CD4-positive, alpha-beta memory T cell (primary cell): ENCODE measurements at regions not wholly inside any gene's neighbourhood (a gene's known extent, or its start where the extent isn't known, plus 50 kb on each side); places are given as distances from the start of the nearest gene placed in this dataset.
"Not testable (repeated sequence)": the region's sequence is repeated elsewhere in the genome, so short reads cannot be mapped to it uniquely, and the experiment has no call there.

ENCODE experiments used
- CTCF ChIA-PET: fragments of 350-600 bp; sonication (Branson Sonifier 250); formaldehyde crosslinking; loops from one replicate; lab custom pipeline; 2021; ENCODE audit warnings: inconsistent platforms; ENCODE audit not compliant: partially characterized antibody; lab: Charles Lee
- POLR2A ChIA-PET: fragments of 350-600 bp; sonication (Branson Sonifier 250); formaldehyde crosslinking; loops from one replicate; lab custom pipeline; 2021; ENCODE audit not compliant: partially characterized antibody; lab: Charles Lee
- DNase-seq, 5 donors: peaks; one replicate each; pipeline versions ENCODE4 v3.0.0 to v3.0.0-alpha.2; 2020 to 2022; ENCODE audit warnings: mixed read lengths in 1 of 5
- H3K27ac ChIP-seq: one replicate; pipeline ENCODE4 v1.7.0; 2013; ENCODE audit warnings: low read depth, low read length
- H3K27me3 ChIP-seq: 2 replicates; pipeline ENCODE4 v1.7.0; 2013; ENCODE audit warnings: mild to moderate bottlenecking, low read length, moderate library complexity; ENCODE audit not compliant: insufficient read depth
- H3K36me3 ChIP-seq: 2 replicates; pipeline ENCODE4 v1.7.0; 2013; ENCODE audit warnings: mild to moderate bottlenecking, low read length, moderate library complexity; ENCODE audit not compliant: insufficient read depth
- H3K4me1 ChIP-seq: 2 replicates; pipeline ENCODE4 v1.7.0; 2013; ENCODE audit warnings: mild to moderate bottlenecking, low read length, moderate library complexity; ENCODE audit not compliant: insufficient read depth
- H3K4me3 ChIP-seq, 2 donors: one replicate each; pipeline ENCODE4 v1.7.0; 2013; ENCODE audit warnings: low read length in 2 of 2, mild to moderate bottlenecking in 1 of 2
- H3K9me3 ChIP-seq, 2 donors: one replicate each; pipeline ENCODE4 v1.7.0; 2013; ENCODE audit warnings: low read length in 2 of 2, control low read depth in 1 of 2; ENCODE audit not compliant: control insufficient read depth in 1 of 2
- H3K27ac Mint-ChIP-seq, 7 donors: one replicate each; pipeline ENCODE4 v1.8.0; 2020 to 2021; ENCODE audit warnings: mixed read lengths in 7 of 7, mild to moderate bottlenecking in 6 of 7, inconsistent platforms in 3 of 7, moderate library complexity in 3 of 7
- H3K27me3 Mint-ChIP-seq, 2 donors: one replicate each; pipeline ENCODE4 v1.8.0; 2020 to 2021; ENCODE audit warnings: mixed read lengths in 2 of 2
- H3K36me3 Mint-ChIP-seq, 2 donors: one replicate each; pipeline ENCODE4 v1.8.0; 2020 to 2021; ENCODE audit warnings: mixed read lengths in 2 of 2, inconsistent platforms in 1 of 2, mild to moderate bottlenecking in 1 of 2
- H3K4me1 Mint-ChIP-seq, 4 donors: one replicate each; pipeline ENCODE4 v1.8.0; 2020 to 2021; ENCODE audit warnings: mixed read lengths in 4 of 4, mild to moderate bottlenecking in 1 of 4
- H3K4me3 Mint-ChIP-seq, 8 donors: one replicate each; pipeline ENCODE4 v1.8.0; 2020 to 2021; ENCODE audit warnings: mixed read lengths in 8 of 8, mild to moderate bottlenecking in 7 of 8, moderate library complexity in 6 of 8, inconsistent platforms in 3 of 8
- H3K9me3 Mint-ChIP-seq, 8 donors: one replicate each; pipeline ENCODE4 v1.8.0; 2020 to 2021; ENCODE audit warnings: mixed read lengths in 8 of 8, mild to moderate bottlenecking in 5 of 8, inconsistent platforms in 3 of 8, moderate library complexity in 1 of 8
- intact Hi-C: fragments of 100-400 bp; cut with micrococcal nuclease; formaldehyde crosslinking; loops from one replicate; pipeline ENCODE4 v1.15.1; 2023

DNA sequence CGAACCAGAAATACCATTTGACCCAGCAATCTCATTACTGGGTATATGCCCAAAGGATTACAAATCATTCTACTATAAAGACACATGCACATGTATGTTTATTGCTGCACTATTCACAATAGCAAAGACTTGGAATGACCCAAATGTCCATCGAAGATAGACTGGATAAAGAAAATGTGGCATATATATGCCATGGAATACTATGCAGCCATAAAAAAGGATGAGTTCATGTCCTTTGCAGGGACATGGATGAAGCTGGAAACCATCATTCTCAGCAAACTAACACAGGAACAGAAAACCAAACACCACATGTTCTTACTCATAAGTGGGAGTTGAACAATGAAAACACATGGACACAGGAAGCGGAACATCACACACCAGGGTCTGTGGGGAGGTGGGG is 124.5 kb downstream of the CHIC2 start:
- H3K9me3 Mint-ChIP-seq, result peaks cover 0 to 20% (median 11%) of the 10 kb centered on the region in 8 donors
- H3K9me3 ChIP-seq, H3K27ac ChIP-seq, H3K4me3 Mint-ChIP-seq, POLR2A ChIA-PET, H3K27me3 ChIP-seq, H3K4me1 Mint-ChIP-seq, DNase-seq, H3K4me3 ChIP-seq, H3K4me1 ChIP-seq, CTCF ChIA-PET, H3K27ac Mint-ChIP-seq, intact Hi-C loops, H3K36me3 ChIP-seq, H3K27me3 Mint-ChIP-seq: not testable (repeated sequence)
- H3K36me3 Mint-ChIP-seq, result peaks cover 5 to 14% of the 10 kb centered on the region in 2 donors

DNA sequence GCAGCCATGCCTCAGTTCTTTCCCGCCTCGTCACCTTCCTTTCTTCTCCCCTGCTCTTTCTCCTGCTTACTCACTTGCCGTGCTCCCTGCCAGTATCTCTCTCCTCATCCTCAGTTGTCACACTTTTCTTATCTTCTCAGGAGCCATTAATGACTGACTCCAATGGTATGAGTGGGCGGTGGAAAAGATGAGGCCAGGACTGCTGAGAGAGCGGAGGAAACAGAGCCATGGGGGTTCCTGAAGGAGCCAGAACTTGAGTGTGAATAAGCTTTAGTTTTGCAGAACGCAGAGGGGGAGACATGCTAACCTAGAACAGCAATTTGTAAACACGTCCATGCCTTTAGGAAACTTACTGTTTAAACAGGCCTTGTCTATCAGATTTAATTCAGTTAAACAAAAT is 126.5 kb downstream of the CHIC2 start:
- Histone ChIP-seq H3K4me1 (no peaks in the 10 kb centered on the region), H3K27me3 (no peaks in the 10 kb centered on the region), H3K36me3 (no peaks in the 10 kb centered on the region), H3K27ac (no peak overlapping the region), H3K4me3 (no peak overlapping the region), H3K9me3 (no peaks in the 10 kb centered on the region)
- POLR2A ChIA-PET, result no interaction called here
- intact Hi-C loops, result no loop called here
- CTCF ChIA-PET, result no interaction called here
- Mint-ChIP-seq H3K4me3 (no peak overlapping the region), H3K36me3 (peaks cover 5 to 14% of the 10 kb centered on the region in 2 donors), H3K27me3 (peaks cover 2 to 5% of the 10 kb centered on the region in 2 donors), H3K9me3 (peaks cover 0 to 20% (median 11%) of the 10 kb centered on the region in 8 donors), H3K4me1 (no peaks in the 10 kb centered on the region), H3K27ac (no peak overlapping the region)
- DNase-seq, result no peak

GRCh38 chr4:53937327-53937726 is 127.1 kb downstream of the CHIC2 start:
- H3K4me3 ChIP-seq, result no peak overlapping the region
- no peaks in the 10 kb centered on the region for H3K36me3 ChIP-seq
- ChIA-PET POLR2A (no interaction called here), CTCF (interaction anchor here (1.7 kb wide), 1 partner anchor 297 kb away, joined by 7 read pairs; no protein-coding TSS in a partner anchor)
- H3K9me3 ChIP-seq, result no peaks in the 10 kb centered on the region
- no peaks in the 10 kb centered on the region for H3K4me1 ChIP-seq
- Mint-ChIP-seq H3K4me3 (no peak overlapping the region), H3K9me3 (peaks cover 0 to 20% (median 11%) of the 10 kb centered on the region in 8 donors), H3K27ac (no peak overlapping the region), H3K4me1 (no peaks in the 10 kb centered on the region), H3K27me3 (peaks cover 2 to 5% of the 10 kb centered on the region in 2 donors), H3K36me3 (peaks cover 5 to 14% of the 10 kb centered on the region in 2 donors)
- DNase-seq, result no peak
- no peaks in the 10 kb centered on the region for H3K27me3 ChIP-seq
- no peak overlapping the region for H3K27ac ChIP-seq
- intact Hi-C loops, result no loop called here

GRCh38 chr4:53935780-53936179 is 128.6 kb downstream of the CHIC2 start:
- H3K36me3 Mint-ChIP-seq, result peaks cover 5 to 14% of the 10 kb centered on the region in 2 donors
- H3K27me3 Mint-ChIP-seq, result peaks cover 5% of the 10 kb centered on the region in 2 donors
- H3K27me3 ChIP-seq, result no peaks in the 10 kb centered on the region
- no peak overlapping the region for H3K4me3 ChIP-seq
- CTCF ChIA-PET, result interaction anchor here (1.7 kb wide), 1 partner anchor 298 kb away, joined by 7 read pairs; no protein-coding TSS in a partner anchor
- H3K9me3 Mint-ChIP-seq, result peaks cover 0 to 20% (median 11%) of the 10 kb centered on the region in 8 donors
- H3K4me3 Mint-ChIP-seq, result no peak overlapping the region
- H3K4me1 Mint-ChIP-seq, result no peaks in the 10 kb centered on the region
- no peaks in the 10 kb centered on the region for H3K4me1 ChIP-seq
- H3K27ac ChIP-seq, result no peak overlapping the region
- no peak overlapping the region for H3K27ac Mint-ChIP-seq
- intact Hi-C loops, result no loop called here
- H3K36me3 ChIP-seq, result no peaks in the 10 kb centered on the region
- no peaks in the 10 kb centered on the region for H3K9me3 ChIP-seq
- POLR2A ChIA-PET, result no interaction called here
- DNase-seq, result no peak

GRCh38 chr4:53932796-53933610 is 131.4 kb downstream of the CHIC2 start:
- Histone ChIP-seq H3K36me3 (no peaks in the 10 kb centered on the region), H3K9me3 (no peaks in the 10 kb centered on the region), H3K4me3 (no peak overlapping the region), H3K27me3 (no peaks in the 10 kb centered on the region), H3K4me1 (no peaks in the 10 kb centered on the region), H3K27ac (no peak overlapping the region)
- CTCF ChIA-PET, result interaction anchor here (0.9 to 10.8 kb wide), 5 partner anchors 9 to 300 kb away, joined by 3 to 258 read pairs (median 36); no protein-coding TSS in a partner anchor
- intact Hi-C loops, result no loop called here
- Mint-ChIP-seq H3K27ac (no peak overlapping the region), H3K36me3 (peaks cover 3 to 4% of the 10 kb centered on the region in 2 donors), H3K4me1 (no peaks in the 10 kb centered on the region), H3K27me3 (peaks cover 0 to 5% of the 10 kb centered on the region in 2 donors), H3K9me3 (peaks cover 0 to 7% (median 0%) of the 10 kb centered on the region in 8 donors), H3K4me3 (no peak overlapping the region)
- POLR2A ChIA-PET, result no interaction called here
- DNase-seq, result no peak

DNA sequence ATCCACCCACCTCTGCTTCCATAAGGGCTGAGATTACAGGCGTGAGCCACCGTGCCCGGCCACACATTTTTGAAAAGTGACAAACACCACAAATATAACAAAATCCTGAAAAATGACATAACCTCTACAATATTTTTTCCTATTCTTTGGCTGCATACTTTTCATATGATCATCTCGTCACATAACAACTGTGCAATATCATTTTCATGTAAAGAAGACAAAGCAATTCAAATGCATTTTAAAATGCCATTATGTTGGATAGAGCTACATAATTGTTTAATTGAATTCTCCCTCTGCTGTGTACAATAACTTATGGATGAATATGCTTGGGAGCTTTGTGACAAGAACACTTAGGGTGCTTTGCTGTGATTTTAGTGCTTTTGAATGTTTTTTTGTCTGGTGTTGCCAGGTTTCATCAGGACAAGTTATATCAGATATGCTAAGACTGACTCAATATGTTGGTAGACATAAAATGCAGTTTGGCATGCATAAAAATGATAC is 132.9 kb downstream of the CHIC2 start:
- Mint-ChIP-seq H3K27me3 (peaks cover 0 to 5% of the 10 kb centered on the region in 2 donors), H3K27ac (no peak overlapping the region), H3K36me3 (peaks cover 0 to 3% of the 10 kb centered on the region in 2 donors), H3K4me1 (no peaks in the 10 kb centered on the region), H3K9me3 (peaks cover 0 to 7% (median 0%) of the 10 kb centered on the region in 8 donors), H3K4me3 (no peak overlapping the region)
- no peaks in the 10 kb centered on the region for H3K9me3 ChIP-seq
- H3K27ac ChIP-seq, result no peak overlapping the region
- POLR2A ChIA-PET, result interaction anchor here (1.9 kb wide), 1 partner anchor 303 kb away, joined by 7 read pairs; no protein-coding TSS in a partner anchor
- intact Hi-C loops, result no loop called here
- DNase-seq, result no peak
- no peaks in the 10 kb centered on the region for H3K36me3 ChIP-seq
- H3K27me3 ChIP-seq, result no peaks in the 10 kb centered on the region
- CTCF ChIA-PET, result interaction anchor here (0.7 to 10.8 kb wide), 11 partner anchors 10 to 306 kb away, joined by 3 to 258 read pairs (median 5); no protein-coding TSS in a partner anchor
- H3K4me3 ChIP-seq, result no peak overlapping the region
- no peaks in the 10 kb centered on the region for H3K4me1 ChIP-seq
